Stimulated activated CD4-positive, alpha-beta T cell treated with anti-CD3 and anti-CD28 coated beads, Interleukin-1b, Interleukin-23, amount 100 ng/mL, for 4 hours (primary cell): ENCODE measurements at regions not wholly inside any gene's neighbourhood (a gene's known extent, or its start where the extent isn't known, plus 50 kb on each side); places are given as distances from the start of the nearest gene placed in this dataset.

Experiments used
- DNase-seq, 2 donors: peaks; one replicate each; pipeline ENCODE4 v3.0.0-alpha.2; 2020; ENCODE audit warnings: low read depth in 2 of 2

DNA sequence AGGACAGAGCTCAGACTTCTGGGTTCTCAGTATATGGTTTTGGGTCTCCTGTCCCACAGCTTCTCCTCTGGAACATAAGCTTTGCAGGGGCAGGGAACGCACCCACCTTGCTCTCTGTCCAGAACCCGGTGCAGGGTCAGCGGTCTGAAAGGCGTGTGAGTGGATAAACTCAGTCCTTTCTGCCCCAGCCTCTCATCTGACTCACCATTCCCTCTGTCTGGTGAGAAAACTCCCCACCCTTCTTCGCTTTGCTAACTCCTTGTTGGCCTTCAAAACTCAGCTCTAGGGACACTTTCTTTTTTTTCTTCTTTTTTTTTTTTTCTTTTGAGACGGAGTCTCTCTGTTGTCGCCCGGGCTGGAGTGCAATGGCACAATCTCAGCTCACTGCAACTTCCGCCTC, 68.9 kb upstream of the NUP50 start:
- DNase-seq, result no peak

DNA sequence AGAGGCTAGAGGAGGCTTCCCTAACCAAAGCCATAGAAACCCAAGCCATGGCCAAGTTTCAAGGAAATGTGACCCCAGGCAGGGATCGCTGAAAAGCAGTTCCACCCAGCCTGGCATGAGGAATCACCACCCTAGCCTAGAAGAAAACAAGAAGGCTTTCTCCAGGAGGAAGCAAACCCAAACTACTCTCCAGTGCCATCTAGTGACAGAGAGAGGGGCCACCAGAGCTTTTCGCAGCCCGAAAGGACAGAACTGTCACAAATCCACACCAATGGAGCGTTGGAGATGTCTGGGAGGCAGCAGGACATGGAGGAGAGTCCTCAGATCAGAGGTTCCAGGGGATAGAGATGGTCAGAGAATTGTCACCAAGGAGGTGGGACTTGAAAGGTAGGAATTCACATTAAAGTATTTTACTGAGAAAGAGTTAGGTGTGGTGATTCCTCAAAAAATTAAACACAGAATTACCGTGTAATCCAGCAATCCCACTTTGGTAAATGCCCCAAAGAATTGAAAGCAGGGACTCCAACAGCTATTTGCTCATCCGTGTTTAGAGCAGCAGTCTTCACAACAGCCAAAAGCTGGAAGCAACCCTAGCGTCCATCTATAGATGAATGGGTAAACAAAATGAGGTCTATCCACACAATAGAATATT, 67.3 kb upstream of the NUP50 start:
- peak; percentile 14 to 18 for DNase-seq

DNA sequence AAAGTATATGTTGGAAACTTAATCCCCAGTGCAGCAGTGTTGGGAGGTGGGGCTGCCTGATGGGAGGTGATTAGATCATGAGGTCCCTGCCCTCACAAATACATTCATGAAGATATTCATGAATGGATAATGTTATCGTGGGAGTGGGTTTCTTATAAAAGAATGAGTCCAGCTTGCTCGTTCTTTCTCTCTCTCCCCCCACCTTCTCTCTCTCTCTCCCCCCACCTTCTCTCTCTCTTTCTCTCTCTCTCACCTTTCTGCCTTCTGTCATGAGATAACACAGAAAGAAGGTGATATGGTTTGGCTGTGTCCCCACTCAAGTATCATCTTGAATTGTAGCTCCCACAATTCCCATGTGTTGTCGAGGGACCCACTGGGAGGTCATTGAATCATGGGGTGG, 66.7 kb upstream of the NUP50 start:
- DNase-seq, result no peak

DNA sequence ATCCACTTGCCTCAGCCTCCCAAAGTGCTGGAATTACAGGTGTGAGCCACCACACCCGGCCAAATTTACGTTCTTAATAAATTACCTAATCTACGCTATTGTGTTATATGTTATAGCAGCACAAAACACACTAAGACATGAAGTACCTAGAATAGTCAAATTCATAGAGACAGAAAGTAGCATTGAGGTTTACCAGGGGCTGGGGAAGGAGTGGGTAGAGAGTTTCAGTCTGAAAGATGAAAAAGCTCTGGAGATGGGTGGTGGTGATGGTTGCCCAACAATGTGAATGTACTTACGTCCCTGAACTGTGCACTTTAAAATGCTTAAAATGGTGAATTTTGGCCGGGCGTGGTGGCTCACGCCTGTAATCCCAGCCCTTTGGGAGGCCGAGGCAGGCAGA, 65.7 kb upstream of the NUP50 start:
- no peak for DNase-seq

DNA sequence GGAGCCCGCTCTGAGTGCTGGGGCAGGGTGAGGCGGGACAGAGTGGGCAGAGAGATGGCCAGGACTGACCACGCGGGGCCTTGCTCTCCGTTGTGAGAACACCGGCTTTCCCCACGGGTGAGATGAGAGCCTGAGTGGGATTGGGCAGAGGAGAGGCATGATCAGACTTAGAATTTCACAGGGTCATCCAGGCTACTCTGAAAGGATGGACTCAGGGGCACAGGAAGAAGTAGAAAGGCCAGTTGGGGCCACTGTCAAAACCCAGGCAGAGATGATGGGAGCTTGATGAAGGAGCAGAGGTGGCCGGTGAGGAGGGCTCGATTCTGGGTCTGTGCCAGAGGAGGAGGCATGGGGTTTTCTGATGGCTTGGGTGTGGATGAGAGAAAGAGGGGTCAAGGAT, 63.8 kb upstream of the NUP50 start:
- DNase-seq, result no peak

DNA sequence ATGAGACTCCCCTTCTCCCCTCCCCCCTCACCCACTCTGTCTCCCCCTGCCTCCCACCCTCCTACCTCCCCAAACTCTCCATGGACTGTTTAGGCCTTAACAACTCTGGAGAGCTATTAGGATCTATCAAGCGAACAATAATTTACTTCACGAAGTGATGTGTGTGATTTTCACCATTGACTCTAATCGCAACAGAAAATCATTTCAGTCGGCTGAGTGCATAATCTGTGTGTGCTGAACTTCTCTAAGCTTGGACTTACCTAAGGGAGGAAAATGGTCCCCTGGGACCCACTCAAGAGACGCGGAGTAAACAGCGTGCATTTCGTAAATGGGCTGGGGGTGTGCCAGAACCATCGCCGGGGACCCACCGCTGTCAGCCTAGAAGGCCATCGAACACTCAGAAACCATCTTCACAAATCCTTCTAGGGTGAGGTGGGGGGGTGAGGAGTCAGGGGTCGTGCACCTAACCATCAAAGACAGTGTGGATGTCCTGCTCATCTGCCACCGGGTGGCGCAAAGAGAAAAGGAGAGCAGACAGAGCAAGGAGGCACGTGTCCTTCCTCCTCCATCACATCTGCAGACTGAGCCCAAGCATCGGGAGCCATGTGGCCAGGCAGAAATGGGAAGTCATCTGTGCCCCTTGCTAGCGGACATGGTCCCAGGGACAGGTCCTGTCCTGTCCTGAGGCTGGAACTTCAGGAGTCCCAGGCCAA, 62.1 kb upstream of the NUP50 start:
- DNase-seq, result peak in 1 of 2 donors; percentile 8

DNA sequence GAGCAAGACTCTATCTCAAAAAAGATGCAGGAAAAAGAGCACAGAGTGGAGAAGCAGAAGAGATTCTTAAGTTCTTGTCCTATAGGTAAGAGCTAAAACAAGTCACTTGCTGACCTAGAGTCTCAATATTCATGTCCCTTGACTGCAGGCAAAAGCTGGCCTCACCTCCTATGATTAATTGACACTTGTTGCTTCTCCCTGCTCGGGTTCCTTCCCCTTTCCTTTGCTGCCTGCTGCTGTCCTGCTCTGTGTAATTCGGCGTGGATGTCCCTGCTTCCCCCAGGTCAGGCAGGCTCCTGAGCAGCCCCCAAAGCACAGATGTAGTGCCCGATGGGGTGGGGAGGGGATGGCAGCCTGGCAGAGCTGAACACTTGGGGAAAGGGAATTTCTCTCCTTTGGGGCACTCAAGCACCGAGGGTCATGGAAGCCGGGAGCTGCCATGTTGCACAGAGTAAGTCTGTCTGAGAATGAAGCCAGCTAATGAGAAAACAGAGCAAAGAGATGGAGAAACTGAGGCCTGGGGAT, 60.8 kb upstream of the NUP50 start:
- no peak for DNase-seq

DNA sequence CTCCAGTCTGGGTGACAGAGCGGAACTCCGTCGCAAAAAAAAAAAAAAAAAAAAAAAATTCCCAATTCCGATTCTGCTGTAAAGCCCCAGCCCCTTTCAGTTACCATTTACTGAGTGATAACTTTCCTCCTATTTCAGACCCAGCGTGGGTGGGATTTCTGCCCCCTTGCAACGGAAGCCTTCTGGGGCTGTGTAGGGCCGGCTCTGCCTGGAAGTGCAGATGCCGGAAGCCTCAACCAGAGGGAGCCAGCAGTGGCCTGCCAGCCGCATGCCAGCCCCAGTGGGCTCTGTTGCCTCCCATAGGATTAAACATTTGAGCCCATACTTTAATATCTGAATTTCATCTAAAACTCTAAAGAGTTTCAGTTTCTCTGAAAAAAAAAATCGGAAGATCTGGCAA, 60.0 kb upstream of the NUP50 start:
- DNase-seq, result no peak

DNA sequence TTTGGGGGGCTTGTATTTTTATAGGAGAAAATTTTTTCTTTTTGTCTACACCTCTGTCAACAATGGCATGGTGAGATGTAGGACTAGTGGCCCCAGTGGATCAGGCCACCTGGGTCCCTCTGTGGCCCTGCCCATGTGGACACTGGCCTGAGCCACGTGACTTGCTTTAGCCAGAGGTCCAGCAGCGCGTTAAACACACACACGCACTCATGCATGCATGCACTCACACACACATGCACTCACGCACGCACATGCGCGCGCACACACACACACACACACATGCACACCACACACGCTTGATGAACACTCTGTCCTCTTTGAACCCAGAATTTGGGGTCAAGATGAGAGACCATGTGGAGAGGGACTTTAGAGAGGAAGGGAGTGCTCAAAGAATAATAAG, 59.4 kb upstream of the NUP50 start:
- no peak for DNase-seq

DNA sequence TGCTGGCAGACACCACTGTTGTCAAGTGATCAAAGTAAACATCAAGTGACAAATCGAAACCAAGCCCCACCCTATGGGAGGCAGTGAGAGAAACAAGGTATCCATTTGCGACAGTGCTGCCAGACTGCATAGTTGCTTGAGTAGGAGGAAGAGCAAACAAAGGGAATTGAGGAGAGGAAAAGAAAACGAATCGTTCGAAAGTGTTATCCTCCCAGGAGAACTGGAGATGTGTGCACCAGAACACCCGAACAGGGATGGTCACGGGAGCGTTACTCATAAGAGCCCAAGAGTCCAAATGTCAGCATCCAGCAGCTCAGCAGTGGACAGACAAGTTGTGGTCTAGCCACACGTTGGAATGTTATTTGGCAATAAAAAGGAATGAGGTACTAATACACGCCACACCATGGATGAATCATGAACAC, 58.4 kb upstream of the NUP50 start:
- DNase-seq, result no peak

DNA sequence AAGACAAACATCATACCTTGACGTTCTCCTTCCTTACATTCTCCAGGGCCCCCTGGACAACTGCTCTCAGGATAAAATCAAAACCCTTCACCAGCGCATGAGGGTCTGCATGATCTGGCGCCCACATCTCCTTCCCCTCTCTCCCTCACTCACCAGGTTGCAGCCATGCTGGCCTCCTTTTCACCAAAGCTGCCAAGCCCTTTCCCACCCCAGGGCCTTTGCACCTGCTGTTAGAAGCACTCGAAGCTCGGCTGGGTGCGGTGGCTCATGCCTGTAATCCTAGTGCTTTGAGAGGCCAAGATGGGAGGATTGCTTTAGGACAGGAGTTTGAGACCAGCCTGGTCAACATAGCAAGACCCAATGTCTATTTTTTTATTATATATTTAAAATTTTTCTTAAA, 56.1 kb upstream of the NUP50 start:
- DNase-seq, result no peak

DNA sequence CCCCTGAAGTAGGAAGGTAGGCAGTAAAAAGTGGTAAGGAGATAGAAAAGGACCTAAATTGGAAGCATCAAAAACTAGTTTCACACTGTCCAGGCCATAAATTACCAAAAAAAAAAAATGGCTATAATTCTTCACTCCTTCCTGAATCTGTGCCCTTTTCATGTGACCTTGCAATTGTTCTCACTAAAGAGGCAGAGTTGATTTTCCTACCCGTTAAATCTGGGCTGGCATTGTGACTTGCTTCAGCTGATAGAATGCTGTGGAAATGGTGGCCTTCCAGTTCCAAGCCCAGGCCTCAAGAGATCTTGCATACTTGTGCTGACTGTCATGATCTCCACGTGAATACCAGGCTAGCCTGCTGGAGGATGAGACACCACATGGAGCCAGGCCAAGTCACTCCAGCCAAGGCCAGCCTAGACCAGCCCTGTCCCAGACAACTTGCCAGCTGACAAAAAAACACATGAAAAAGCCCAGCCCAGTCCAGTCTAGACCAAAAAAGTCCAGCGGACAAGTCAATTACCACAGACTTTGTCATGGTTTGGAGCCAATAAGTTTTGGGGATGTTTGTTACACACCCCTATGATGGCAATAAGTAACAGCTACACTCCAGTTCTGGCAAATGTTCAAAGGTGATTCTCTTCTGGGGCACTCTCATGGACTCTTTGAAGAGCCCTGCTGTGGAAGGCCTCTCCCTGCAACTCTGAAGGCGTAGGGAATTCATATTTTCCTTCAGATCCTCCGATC, 51.4 kb upstream of the NUP50 start:
- DNase-seq, result no peak
